ENCODE measurements at regions not wholly inside any gene's neighbourhood (a gene's known extent, or its start where the extent isn't known, plus 50 kb on each side); places are given as distances from the start of the nearest gene placed in this dataset.

- intact Hi-C loops (cut with DNase I): no loop called here
- peaks cover 9% of the 10 kb centered on the region for H3K4me1 ChIP-seq
- no peak overlapping the region for H3K4me3 ChIP-seq
- no peak for TF ChIP-seq CTCF (IDR thresholded peaks at IDR 0.05)
- TF ChIP-seq POLR2AphosphoS5 (IDR thresholded peaks at IDR 0.05; ENCODE audit: insufficient read depth in 1 of 2, low read depth in 1 of 2): no peak
- no peak for TF ChIP-seq POLR2A (IDR thresholded peaks at IDR 0.05)
- H3K27me3 ChIP-seq: no peaks in the 10 kb centered on the region
- no peaks in the 10 kb centered on the region for H3K36me3 ChIP-seq
- no peak overlapping the region for H3K27ac ChIP-seq
- no peaks in the 10 kb centered on the region for H3K9me3 ChIP-seq
- no peak for DNase-seq (ENCODE audit: extremely low spot score in 2 of 2)
These were observed 58.0 kb downstream of the PJA1 start for GRCh38 chrX:69107231-69107739.

- no peaks in the 10 kb centered on the region for H3K27me3 ChIP-seq
- peaks cover 3% of the 10 kb centered on the region for H3K4me1 ChIP-seq
- TF ChIP-seq POLR2A (IDR thresholded peaks at IDR 0.05) (no peak), POLR2AphosphoS5 (IDR thresholded peaks at IDR 0.05; ENCODE audit: insufficient read depth in 1 of 2, low read depth in 1 of 2) (no peak), CTCF (IDR thresholded peaks at IDR 0.05) (no peak)
- intact Hi-C loops (cut with DNase I): no loop called here
- H3K9me3 ChIP-seq: no peaks in the 10 kb centered on the region
- H3K27ac ChIP-seq: no peak overlapping the region
- H3K4me3 ChIP-seq: no peak overlapping the region
- no peak for DNase-seq (ENCODE audit: extremely low spot score in 2 of 2)
- H3K36me3 ChIP-seq: no peaks in the 10 kb centered on the region
These were observed 60.4 kb downstream of the PJA1 start for GRCh38 chrX:69104756-69105434.

DNA sequence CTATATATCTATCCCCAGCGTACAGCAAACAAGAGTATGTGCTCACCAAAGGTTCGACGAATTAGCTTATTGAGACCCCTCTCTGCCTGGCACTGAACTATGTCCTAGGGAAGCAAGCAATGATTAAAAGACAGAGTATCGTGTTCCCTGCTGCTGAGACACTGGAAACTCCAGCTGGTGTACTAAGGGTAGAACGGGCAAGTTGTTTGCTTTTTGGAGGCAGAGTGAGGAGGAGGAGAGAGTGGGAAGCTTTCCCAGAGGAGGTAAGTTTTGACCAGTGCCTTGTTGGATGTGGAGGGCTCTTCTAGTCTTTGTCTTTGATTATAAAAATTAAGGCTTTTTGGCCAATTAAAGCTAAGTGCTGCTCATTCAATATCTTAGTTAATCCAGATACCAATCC, 61.7 kb downstream of the PJA1 start:
- TF ChIP-seq POLR2AphosphoS5 (IDR thresholded peaks at IDR 0.05; ENCODE audit: insufficient read depth in 1 of 2, low read depth in 1 of 2) (no peak), POLR2A (IDR thresholded peaks at IDR 0.05) (no peak), CTCF (IDR thresholded peaks at IDR 0.05) (no peak)

GRCh38 chrX:69102612-69103194, 62.5 kb downstream of the PJA1 start:
- no peak for DNase-seq (ENCODE audit: extremely low spot score in 2 of 2)
- H3K36me3 ChIP-seq: no peaks in the 10 kb centered on the region
- H3K4me1 ChIP-seq: no peaks in the 10 kb centered on the region
- intact Hi-C loops (cut with DNase I): no loop called here
- TF ChIP-seq CTCF (IDR thresholded peaks at IDR 0.05) (no peak), POLR2AphosphoS5 (IDR thresholded peaks at IDR 0.05; ENCODE audit: insufficient read depth in 1 of 2, low read depth in 1 of 2) (no peak), POLR2A (IDR thresholded peaks at IDR 0.05) (no peak)
- no peak overlapping the region for H3K27ac ChIP-seq
- H3K9me3 ChIP-seq: no peaks in the 10 kb centered on the region
- no peak overlapping the region for H3K4me3 ChIP-seq
- no peaks in the 10 kb centered on the region for H3K27me3 ChIP-seq

More for the DNA sequence above, 61.7 kb downstream of the PJA1 start:
- Histone ChIP-seq H3K27ac (no peak overlapping the region), H3K9me3 (no peaks in the 10 kb centered on the region), H3K27me3 (no peaks in the 10 kb centered on the region), H3K4me1 (no peaks in the 10 kb centered on the region), H3K4me3 (no peak overlapping the region), H3K36me3 (no peaks in the 10 kb centered on the region)
- intact Hi-C loops (cut with DNase I): no loop called here
- no peak for DNase-seq (ENCODE audit: extremely low spot score in 2 of 2)

DNA sequence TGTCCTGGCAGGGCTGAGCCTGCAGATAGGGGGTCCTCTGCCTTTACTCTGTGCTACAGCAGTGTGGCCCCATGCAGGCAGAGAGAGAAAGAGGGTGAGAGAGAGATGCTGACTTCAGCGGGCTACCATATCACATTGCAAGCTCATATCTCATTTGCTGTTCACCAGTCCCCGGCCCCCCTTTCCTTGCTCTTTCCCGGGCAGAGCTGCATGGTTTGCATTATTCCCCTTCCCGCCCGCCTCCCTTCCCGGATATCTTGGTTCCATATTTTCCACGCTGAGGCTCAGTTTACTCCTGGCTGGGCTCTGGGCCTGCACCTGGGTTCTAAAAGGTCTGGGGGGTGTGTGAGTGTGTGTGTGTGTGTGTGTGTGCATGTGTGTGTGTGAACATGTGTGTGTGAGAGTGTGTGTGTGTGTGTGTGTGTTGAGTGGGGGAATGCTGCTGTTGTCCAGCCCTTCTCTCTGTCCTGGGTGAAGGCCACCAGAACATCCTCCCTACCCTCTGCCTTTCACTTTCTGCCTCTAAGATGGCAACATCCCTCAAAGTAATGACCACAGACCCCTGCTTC, 63.5 kb downstream of the PJA1 start:
- H3K4me1 ChIP-seq: no peaks in the 10 kb centered on the region
- no peak overlapping the region for H3K27ac ChIP-seq
- TF ChIP-seq CTCF (IDR thresholded peaks at IDR 0.05) (no peak), POLR2A (IDR thresholded peaks at IDR 0.05) (no peak), POLR2AphosphoS5 (IDR thresholded peaks at IDR 0.05; ENCODE audit: insufficient read depth in 1 of 2, low read depth in 1 of 2) (no peak)
- no peak overlapping the region for H3K4me3 ChIP-seq
- no peaks in the 10 kb centered on the region for H3K27me3 ChIP-seq
- H3K36me3 ChIP-seq: no peaks in the 10 kb centered on the region
- intact Hi-C loops (cut with DNase I): no loop called here
- DNase-seq (ENCODE audit: extremely low spot score in 2 of 2): no peak
- no peaks in the 10 kb centered on the region for H3K9me3 ChIP-seq
